GM20431 (cell line): ENCODE measurements at regions not wholly inside any gene's neighbourhood (a gene's known extent, or its start where the extent isn't known, plus 50 kb on each side); places are given as distances from the start of the nearest gene placed in this dataset.

ENCODE experiments used
- in situ Hi-C: fragments of 300-500 bp; cut with MseI, MboI; formaldehyde crosslinking; loops from one replicate; pipeline ENCODE4 v1.15.0; 2020; ENCODE audit warnings: low sequenced_read_pairs; ENCODE audit not compliant: unreplicated experiment

GRCh38 chr22:46086577-46087335 lies 63.6 kb upstream of the PPARA start:
- in situ Hi-C loops = no loop called here

GRCh38 chr22:46087336-46087690 lies 63.0 kb upstream of the PPARA start:
- in situ Hi-C loops = no loop called here

DNA sequence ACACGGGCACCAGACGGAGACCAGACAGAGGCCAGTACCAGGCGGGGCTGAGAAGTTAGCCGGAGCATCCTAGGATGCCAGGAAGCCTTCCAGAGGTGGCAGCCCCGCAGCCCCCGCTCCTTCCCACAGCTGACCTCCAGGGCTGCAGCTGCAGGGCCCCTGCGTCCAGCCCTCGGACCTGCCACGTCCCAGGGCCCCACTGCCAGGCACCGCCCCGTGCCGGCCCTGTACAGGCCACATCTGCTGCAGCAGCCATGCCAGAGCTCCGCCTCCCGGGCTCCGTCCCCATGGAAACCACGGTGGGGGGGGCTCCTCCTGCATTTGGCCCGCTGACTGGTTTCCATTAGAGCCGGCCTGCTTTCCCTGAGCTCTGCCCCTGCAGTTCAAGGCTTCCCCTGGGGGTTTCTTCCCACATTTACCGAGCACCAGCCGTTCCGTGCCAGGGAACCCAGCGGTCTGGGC lies 62.5 kb upstream of the PPARA start:
- in situ Hi-C loops = no loop called here

GRCh38 chr22:46088541-46089311 lies 61.6 kb upstream of the PPARA start:
- in situ Hi-C loops = no loop called here

- in situ Hi-C loops = no loop called here
These were observed 60.8 kb upstream of the PPARA start for GRCh38 chr22:46089426-46090035.

DNA sequence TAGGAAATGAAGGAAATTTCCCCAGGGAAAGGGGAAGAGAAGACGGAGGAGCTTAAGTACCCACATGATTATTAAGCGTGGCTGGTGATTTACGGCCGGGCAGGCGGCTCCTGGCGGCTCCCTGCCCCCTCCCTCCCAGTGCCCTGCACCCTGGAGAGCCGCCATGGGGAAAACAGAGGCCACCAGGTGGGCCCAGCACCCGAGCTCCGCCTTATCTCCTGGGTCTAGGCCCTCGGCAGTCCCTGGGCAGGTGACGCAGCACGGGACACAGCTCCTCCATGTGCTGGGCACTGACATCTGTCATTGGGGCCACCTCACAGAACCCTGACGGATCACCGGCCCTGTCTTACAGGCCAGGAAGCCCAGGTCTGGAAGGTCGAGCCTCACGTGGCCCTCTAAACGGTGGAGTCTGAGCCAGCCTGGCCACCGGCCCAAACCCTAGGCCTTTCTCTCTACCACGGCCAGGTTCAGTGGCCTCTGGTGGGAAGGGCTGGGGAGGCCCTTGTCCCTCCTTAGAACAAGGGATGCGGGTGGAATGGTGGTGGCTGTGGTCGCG lies 60.2 kb upstream of the PPARA start:
- in situ Hi-C loops = no loop called here

DNA sequence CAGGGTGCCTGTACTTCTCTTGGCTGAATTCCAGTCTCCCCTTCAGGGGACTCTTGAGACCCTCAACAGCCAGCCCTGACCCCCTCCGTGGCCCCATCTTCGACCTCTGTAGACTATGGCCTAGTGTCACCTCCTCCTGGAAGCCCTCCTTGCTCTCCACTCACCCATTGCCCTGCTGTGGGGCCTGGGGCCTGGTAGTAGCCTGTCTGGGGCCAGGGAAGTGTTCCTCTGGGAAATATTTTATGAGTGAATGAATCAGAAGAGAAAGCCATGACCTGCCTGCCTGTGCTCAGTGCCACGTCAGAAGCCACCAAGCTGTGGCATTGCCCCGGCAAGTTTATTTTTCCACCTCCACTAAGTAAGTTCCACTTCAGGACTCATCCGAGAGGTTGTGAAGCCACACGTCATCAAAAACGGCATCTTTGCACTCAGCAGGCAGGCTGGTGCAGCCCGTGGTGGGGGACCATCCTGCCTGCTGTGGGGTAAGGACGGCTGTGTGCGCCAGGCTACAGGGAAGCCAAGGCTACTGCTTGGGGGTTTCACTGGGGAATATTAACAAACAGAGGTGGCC lies 59.6 kb upstream of the PPARA start:
- in situ Hi-C loops = no loop called here

DNA sequence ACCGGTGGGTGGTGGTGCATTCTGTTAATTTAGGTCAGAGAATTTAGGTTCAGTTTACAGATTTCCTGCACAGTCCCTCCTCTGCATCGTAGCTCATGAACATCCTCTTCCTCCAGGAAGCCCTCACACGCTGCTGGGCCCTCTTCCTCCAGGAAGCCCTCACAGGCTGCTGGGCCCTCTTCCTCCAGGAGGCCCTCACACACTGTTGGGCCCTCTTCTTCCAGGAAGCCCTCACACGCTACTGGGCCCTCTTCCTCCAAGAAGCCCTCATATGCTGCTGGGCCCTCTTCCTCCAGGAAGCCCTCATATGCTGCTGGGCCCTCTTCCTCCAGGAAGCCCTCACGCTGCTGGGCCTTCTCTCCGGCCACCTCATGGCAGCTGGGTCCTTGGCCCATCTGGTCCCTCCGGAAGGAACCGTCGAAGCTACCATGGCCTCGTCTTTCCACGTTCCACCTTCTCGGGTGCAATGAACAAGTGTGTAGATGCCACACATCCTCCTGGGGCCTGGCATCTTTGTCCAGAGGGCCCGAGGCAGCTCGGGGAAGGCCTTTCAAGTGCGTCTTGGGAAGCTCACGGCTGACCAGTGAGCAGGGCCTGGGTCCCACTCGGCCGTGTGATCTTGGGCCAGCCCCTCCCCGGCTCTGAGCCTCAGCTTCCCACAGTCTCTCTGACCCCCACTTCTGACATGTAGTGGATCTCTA lies 58.9 kb upstream of the PPARA start:
- in situ Hi-C loops = no loop called here

- in situ Hi-C loops = no loop called here
These were observed 58.3 kb upstream of the PPARA start for GRCh38 chr22:46092011-46092410.

DNA sequence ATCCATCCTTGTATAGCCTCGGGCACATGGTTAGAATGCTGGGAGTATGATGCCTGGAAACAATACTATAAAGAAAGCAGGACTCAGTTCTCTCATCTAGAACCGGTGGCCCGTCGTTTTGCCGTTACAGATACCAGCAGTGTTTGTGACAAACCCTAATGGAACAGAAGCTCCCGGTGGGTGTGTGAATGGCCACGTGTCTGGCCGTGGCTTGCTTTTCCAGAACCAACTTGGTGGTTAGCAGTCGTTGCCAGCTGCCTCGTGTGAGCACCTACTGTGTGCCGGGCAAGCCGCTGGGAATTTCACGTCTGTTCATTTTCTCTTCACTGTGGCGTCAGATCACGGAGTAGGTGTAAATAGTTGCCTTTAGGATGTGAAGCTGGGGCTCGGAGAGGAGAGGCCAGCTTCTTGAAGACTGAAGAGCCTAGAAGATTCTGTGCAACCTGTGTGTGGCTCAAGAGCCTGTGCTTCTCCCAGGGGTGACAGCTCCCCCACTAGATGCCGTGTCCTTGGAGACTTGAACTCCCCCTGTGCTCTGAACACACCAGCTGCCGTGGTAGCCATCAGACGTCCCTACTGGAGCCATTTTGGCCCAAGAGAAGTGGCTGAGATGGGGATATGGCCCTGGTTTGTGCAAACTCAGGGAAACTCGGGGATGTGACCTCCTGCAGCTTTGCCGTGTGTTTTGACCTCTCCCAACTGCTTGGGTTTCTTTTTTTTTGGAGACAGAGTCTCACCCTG lies 57.5 kb upstream of the PPARA start:
- in situ Hi-C loops = no loop called here

DNA sequence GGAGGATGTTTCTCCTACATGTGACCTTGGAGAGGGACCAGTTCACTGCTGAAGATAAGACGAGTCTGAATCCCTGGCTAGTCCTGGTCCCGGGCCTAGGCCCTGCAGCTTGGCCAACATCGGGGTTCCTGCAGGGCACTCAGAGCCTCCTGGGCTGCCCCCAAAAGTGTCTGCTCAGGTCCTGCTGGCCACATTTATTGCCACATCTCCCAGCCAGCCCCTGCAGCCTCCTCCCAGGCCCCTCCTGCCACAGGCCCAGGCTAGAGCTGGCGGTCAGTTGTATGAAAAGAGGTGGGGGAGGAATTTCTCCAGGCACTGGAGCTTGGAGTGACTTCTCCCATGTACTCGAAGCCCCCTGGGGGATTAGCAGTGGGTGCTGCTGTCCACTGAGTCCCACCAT lies 56.5 kb upstream of the PPARA start:
- in situ Hi-C loops = no loop called here

- in situ Hi-C loops = no loop called here
These were observed 55.6 kb upstream of the PPARA start for GRCh38 chr22:46094676-46095075.

DNA sequence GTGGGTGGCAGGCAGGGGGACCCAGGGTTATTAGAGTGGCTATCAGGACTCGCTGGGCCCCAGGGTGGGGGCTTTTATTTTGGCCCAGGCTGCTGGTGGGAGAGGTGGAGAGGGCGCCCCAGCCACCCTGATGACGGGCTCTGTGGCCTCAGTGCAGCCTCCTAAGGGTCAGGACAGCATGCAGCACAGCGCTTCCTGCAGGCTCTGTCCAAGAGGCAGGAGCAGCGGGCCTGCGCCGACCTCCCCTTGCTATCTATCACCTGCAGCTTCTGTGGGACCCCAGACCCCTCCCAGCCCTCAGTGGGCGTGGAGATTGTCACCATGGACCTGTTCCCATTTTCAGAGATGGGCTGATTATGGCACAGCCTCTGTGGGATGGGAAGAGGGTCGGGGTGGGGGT lies 54.3 kb upstream of the PPARA start:
- in situ Hi-C loops = no loop called here

DNA sequence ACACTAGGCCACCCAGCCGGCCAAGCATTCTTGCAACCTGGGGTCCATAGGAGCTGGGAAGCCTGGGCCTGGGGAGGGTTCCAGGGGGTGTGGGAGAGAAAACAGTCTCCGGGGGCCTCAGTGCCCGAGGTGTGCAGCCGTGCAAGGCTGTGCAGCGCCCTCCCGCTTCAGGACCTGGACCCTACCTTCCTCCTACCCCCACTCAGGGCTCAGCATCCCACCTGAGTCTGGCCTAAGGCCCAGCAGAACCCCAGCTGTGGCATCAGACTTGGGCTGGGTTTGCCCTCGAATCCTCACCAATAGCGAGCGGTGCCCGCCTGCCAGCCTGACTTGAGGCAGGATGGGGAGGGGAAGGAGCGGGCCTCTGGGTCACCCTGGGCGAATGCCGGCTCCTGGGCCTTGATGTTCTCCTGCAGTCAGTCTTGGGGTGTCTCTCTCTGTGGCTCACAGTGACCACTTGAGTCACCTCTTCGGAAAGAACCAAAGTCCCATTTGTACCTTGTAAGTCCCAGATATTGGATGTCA lies 53.6 kb upstream of the PPARA start:
- in situ Hi-C loops = no loop called here

DNA sequence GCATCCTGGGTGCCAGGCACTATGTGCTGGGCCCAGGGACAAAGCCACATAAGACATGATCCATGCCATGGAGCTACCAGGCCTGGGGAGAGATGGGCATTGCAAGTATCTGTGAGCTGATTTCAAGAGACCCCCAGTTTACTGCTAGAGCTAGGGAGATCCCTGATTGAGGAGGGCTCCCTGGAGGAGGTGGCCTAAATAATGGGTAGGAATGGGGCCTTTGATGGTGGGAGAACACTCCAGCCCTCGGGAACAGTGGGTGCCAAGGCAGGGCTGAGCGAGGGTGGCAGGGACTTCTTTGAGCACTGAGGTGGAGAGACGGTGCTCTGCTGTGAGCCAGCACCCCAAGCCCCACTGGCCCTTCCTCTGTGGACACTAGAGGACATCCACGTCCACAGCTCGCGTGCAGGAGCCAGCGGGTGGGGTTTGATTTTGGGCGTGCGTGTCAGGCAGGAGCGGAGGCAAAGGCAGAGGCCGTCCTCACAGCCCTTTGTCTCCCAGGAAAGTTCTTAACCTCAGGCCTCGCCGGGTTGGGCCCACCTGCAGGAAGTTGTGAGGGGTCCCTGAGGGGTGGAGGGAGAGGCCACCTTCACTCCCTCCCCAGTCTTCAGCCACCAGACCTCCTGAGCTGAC lies 52.9 kb upstream of the PPARA start:
- in situ Hi-C loops = no loop called here

DNA sequence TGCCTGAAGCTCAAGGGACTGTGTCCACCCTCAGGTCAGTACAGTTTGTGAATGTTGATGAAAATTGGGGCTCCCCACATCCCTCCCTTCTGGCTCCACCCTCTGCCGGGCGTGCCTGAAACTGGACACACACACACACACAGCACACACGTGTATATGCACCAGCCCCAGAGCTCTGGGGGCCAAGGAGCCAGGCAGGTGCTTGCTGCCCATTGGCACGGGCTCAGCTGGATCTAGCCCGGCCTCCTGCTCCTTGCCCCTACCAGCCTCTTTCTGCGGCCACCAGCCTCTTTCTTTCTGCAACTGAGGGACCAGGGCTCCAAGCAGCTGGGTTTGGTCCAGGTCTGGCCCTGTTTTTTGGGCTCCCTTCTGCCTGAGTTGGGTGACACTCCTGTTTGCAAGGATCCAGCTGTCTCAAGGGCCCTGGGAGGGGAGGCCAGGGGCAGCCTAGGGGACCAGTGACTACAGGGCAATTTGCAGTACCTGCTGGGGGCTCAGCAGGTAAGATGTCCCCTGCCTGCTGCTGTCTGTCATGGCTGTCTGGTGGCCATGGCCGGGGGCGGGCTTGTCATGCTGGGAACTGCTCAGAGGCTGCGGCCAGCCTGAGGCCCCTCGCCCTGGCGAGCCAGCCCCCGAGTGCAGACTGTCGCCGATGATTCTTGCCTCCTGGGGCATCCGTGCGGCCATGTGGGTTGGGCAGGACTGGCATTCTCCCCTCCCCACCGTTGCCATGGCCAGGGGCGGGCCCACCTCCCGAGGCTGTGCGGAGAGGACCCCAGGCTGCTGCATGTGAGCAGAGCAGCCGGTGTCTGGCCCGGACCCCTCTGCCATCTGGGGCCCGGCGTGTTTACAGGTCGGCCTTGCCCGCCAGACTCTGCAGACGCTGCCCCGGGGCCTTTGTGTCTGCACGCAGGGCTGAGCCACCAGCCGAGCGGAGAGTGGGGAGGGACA lies 51.5 kb upstream of the PPARA start:
- in situ Hi-C loops = no loop called here

GRCh38 chr22:46099740-46100139 lies 50.6 kb upstream of the PPARA start:
- in situ Hi-C loops = loop anchor here (25.0 kb wide), 1 partner anchor 438 kb away; the partner anchor contains the start of gene CELSR1
